ENCODE measurements at regions not wholly inside any gene's neighbourhood (a gene's known extent, or its start where the extent isn't known, plus 50 kb on each side); places are given as distances from the start of the nearest gene placed in this dataset.

DNA sequence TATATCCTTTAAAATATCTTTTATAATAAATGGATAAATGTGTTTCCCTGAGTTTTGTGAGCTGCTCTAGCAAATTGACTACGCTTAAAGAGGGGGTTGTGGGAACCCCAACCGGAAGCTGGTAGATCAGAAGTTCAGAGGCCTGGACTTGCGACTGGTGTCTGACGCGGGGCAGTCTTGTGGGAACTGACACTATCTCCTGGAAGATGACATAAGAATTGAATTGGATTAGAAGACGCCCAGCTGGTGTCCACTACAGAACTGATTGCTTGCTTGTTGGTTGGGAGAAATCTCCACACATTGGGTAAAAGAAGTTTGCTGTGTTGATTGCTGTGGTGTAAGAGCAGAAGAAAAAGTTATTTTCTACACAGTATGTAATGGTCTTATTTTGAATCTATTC, 51.1 kb upstream of the AHR start:
- TF ChIP-seq, protein P1, sequence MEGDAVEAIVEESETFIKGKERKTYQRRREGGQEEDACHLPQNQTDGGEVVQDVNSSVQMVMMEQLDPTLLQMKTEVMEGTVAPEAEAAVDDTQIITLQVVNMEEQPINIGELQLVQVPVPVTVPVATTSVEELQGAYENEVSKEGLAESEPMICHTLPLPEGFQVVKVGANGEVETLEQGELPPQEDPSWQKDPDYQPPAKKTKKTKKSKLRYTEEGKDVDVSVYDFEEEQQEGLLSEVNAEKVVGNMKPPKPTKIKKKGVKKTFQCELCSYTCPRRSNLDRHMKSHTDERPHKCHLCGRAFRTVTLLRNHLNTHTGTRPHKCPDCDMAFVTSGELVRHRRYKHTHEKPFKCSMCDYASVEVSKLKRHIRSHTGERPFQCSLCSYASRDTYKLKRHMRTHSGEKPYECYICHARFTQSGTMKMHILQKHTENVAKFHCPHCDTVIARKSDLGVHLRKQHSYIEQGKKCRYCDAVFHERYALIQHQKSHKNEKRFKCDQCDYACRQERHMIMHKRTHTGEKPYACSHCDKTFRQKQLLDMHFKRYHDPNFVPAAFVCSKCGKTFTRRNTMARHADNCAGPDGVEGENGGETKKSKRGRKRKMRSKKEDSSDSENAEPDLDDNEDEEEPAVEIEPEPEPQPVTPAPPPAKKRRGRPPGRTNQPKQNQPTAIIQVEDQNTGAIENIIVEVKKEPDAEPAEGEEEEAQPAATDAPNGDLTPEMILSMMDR (IDR thresholded peaks at IDR 0.05), result no peak
- TF ChIP-seq POLR2A (IDR thresholded peaks at IDR 0.05), result no peak

Data from uterus (tissue), 2 donors.